Heart left ventricle (tissue), 13 donors: ENCODE measurements at regions not wholly inside any gene's neighbourhood (a gene's known extent, or its start where the extent isn't known, plus 50 kb on each side); places are given as distances from the start of the nearest gene placed in this dataset.

Experiments used
- CTCF ChIP-seq, 12 donors: fragments of 200-600 bp; sonication (generic) in 4 of 12; IDR thresholded peaks; one replicate each; pipeline versions ENCODE4 v1.5.0 to v1.8.0; 2018 to 2022; ENCODE audit warnings: antibody characterized with exemption in 12 of 12, mild to moderate bottlenecking in 5 of 12
- POLR2A ChIP-seq, 2 donors: fragments of 450-650 bp; IDR thresholded peaks; one replicate each; pipeline ENCODE4 v1.6.1; 2017; ENCODE audit warnings: antibody characterized with exemption in 2 of 2, mild to moderate bottlenecking in 2 of 2, moderate library complexity in 2 of 2
- donor health status: ischemic (EF 13 %, LVEDD 7.1; RV severe dilation, severe dysfunction).
- donor health status: DM: no; HTN: yes; CAD: no.
- donor health status: DM: no; HTN: no; CAD: no.
- donor health status: ischemic (EF 25% LVEDD 6.9; RV normal size, moderate dysfunction).
- donor health status: ischemic (EF 25% LVEDD 5.7; RV mildly dilated, moderate dysfunction).
- donor health status: ischemic (EF 35%, LVEDD 5.7; RV mildly dilated, moderate dysfunction).
- donor health status: nonischemic (EF 11% LVEDD 7.7; RV severe dilation, severe dysfunction).
- donor health status: DM: yes; HTN: yes; CAD: no.
- donor health status: PGD.
- donor health status: ischemic (EF 29% LVEDD 5.4; RV normal size, mild dysfunction).
- donor health status: nonischemic (EF 23%, LVEDD 6.1; RV moderate dilation, normal function).

GRCh38 chr6:19643713-19644112 is 193.5 kb upstream of the ID4 start:
- no peak for TF ChIP-seq CTCF (IDR thresholded peaks at IDR 0.05)
- TF ChIP-seq POLR2A (IDR thresholded peaks at IDR 0.05) = no peak
